ENCODE measurements at regions not wholly inside any gene's neighbourhood (a gene's known extent, or its start where the extent isn't known, plus 50 kb on each side); places are given as distances from the start of the nearest gene placed in this dataset.

DNA sequence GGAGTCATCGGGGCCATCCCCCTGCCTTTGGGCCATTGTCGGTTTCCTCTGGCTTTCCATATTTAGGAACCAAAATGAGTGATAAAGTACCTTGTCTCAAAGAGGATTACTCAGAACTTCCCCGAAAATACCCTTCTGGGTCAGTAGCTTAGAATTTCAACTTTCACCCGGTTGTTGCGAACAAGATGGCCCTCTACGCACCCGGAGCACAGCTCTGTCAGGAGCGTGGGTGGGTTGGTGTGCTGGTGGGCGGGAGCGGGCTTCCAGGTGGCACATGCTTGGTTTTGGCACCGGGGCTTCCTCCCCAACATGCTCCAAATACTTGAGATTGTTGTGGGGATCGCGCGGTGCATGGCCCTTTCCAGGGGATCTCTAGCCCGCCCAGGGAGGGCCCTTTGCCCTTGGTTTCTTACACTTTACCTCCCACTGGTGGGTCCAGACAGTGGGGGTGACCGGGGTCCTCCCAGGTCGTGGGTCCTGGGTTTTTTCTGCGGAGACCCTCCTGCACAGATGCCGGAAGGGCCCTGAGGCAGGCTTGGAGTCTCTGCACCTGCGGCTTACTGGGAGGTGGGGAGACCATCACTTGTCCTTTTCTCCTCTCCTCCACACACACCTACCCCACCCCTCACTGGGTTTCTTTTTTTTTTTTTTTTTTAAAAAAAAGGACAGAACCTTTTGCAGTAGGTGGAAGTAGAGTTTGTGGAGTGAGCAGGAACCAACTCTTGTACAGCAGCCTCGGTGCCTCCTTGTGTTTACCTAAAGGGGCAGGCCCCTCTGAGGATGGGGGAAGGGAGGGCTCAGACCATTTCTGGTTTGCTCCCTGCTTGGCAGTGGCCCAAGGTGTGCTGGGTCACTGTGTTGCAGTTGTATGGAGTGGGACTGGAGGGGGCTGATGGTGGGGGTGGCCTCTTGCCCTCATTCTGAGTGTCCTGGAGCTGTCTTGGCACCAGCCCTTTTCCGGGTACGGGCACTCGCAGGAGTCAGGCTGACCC, 142.1 kb downstream of the SEC14L1 start (continued):
- TF ChIP-seq KLF1 (tag by site-specific recombination; IDR thresholded peaks at IDR 0.05): peak; percentile 45; the same call in 1 of the 2 replicates
- no peak for TF ChIP-seq ZNF768 (tag by site-specific recombination; IDR thresholded peaks at IDR 0.05)
- TF ChIP-seq GLIS1 (tag by site-specific recombination; IDR thresholded peaks at IDR 0.05): 0 out of 2 replicates have a peak, but pooled peaks have one; percentile 32
- no peak for TF ChIP-seq MYNN (tag by site-specific recombination; IDR thresholded peaks at IDR 0.05; ENCODE audit: borderline replicate concordance)
- no peak for TF ChIP-seq ZNF600 (tag by site-specific recombination; IDR thresholded peaks at IDR 0.05)
- peak; percentile 76 for TF ChIP-seq ZNF398 (tag by site-specific recombination; IDR thresholded peaks at IDR 0.05)
- TF ChIP-seq ZNF2 (tag by site-specific recombination; IDR thresholded peaks at IDR 0.05): no peak
- TF ChIP-seq, protein P1, sequence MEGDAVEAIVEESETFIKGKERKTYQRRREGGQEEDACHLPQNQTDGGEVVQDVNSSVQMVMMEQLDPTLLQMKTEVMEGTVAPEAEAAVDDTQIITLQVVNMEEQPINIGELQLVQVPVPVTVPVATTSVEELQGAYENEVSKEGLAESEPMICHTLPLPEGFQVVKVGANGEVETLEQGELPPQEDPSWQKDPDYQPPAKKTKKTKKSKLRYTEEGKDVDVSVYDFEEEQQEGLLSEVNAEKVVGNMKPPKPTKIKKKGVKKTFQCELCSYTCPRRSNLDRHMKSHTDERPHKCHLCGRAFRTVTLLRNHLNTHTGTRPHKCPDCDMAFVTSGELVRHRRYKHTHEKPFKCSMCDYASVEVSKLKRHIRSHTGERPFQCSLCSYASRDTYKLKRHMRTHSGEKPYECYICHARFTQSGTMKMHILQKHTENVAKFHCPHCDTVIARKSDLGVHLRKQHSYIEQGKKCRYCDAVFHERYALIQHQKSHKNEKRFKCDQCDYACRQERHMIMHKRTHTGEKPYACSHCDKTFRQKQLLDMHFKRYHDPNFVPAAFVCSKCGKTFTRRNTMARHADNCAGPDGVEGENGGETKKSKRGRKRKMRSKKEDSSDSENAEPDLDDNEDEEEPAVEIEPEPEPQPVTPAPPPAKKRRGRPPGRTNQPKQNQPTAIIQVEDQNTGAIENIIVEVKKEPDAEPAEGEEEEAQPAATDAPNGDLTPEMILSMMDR (tag by site-specific recombination; IDR thresholded peaks at IDR 0.05): no peak
- no peak for TF ChIP-seq ZBTB49 (tag by site-specific recombination; IDR thresholded peaks at IDR 0.05; ENCODE audit: low read depth)
- no peak for TF ChIP-seq ZNF416 (tag by site-specific recombination; IDR thresholded peaks at IDR 0.05)
- TF ChIP-seq, protein P2, sequence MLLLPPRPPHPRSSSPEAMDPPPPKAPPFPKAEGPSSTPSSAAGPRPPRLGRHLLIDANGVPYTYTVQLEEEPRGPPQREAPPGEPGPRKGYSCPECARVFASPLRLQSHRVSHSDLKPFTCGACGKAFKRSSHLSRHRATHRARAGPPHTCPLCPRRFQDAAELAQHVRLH (tag by site-specific recombination; IDR thresholded peaks at IDR 0.05): no peak
- peak; percentile 12; the same call in 1 of the 2 replicates for TF ChIP-seq ZBTB8A (tag by site-specific recombination; IDR thresholded peaks at IDR 0.05)
- TF ChIP-seq OSR2 (tag by site-specific recombination; IDR thresholded peaks at IDR 0.05): 0 out of 2 replicates have a peak, but pooled peaks have one; percentile 28
- no peak for TF ChIP-seq ZNF426 (tag by site-specific recombination; IDR thresholded peaks at IDR 0.05)
- TF ChIP-seq ZFHX2 (tag by site-specific recombination; conservative IDR thresholded peaks at IDR 0.05): peak; percentile 14; the same call in 1 of the 2 replicates

GRCh38 chr17:77284023-77284617, 143.4 kb downstream of the SEC14L1 start:
- peaks cover 44% of the 10 kb centered on the region for H3K4me1 ChIP-seq (ENCODE audit: control insufficient read depth, insufficient read depth, low read length)
- TF ChIP-seq, protein P3, sequence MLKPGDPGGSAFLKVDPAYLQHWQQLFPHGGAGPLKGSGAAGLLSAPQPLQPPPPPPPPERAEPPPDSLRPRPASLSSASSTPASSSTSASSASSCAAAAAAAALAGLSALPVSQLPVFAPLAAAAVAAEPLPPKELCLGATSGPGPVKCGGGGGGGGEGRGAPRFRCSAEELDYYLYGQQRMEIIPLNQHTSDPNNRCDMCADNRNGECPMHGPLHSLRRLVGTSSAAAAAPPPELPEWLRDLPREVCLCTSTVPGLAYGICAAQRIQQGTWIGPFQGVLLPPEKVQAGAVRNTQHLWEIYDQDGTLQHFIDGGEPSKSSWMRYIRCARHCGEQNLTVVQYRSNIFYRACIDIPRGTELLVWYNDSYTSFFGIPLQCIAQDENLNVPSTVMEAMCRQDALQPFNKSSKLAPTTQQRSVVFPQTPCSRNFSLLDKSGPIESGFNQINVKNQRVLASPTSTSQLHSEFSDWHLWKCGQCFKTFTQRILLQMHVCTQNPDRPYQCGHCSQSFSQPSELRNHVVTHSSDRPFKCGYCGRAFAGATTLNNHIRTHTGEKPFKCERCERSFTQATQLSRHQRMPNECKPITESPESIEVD (tag by site-specific recombination; IDR thresholded peaks at IDR 0.05): no peak
- TF ChIP-seq, protein P4, sequence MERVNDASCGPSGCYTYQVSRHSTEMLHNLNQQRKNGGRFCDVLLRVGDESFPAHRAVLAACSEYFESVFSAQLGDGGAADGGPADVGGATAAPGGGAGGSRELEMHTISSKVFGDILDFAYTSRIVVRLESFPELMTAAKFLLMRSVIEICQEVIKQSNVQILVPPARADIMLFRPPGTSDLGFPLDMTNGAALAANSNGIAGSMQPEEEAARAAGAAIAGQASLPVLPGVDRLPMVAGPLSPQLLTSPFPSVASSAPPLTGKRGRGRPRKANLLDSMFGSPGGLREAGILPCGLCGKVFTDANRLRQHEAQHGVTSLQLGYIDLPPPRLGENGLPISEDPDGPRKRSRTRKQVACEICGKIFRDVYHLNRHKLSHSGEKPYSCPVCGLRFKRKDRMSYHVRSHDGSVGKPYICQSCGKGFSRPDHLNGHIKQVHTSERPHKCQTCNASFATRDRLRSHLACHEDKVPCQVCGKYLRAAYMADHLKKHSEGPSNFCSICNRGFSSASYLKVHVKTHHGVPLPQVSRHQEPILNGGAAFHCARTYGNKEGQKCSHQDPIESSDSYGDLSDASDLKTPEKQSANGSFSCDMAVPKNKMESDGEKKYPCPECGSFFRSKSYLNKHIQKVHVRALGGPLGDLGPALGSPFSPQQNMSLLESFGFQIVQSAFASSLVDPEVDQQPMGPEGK (tag by site-specific recombination; IDR thresholded peaks at IDR 0.05): no peak
- H3K36me3 ChIP-seq (ENCODE audit: control insufficient read depth in 2 of 2, insufficient read depth in 1 of 2, low read length in 2 of 2): peaks cover 0 to 4% of the 10 kb centered on the region in 2 experiments; a peak in 1 of 3 replicates
- H3K27ac ChIP-seq (ENCODE audit: extremely low read depth, low read depth, low read length): no peak overlapping the region
- POLR2A ChIA-PET: no interaction called here
- no peaks in the 10 kb centered on the region for H3K9me3 ChIP-seq (ENCODE audit: control insufficient read depth, insufficient read depth, low read depth, low read length)
- no peak overlapping the region for H3K4me3 ChIP-seq (ENCODE audit: low read depth, low read length)
- CTCF ChIA-PET: interaction anchor here (0.7 to 1.4 kb wide), 4 partner anchors 46 to 1060 kb away, joined by 3 to 5 read pairs (median 3); no protein-coding TSS in a partner anchor
